Tibial nerve (tissue), 3 donors: ENCODE measurements at regions not wholly inside any gene's neighbourhood (a gene's known extent, or its start where the extent isn't known, plus 50 kb on each side); places are given as distances from the start of the nearest gene placed in this dataset.

Experiments
- CTCF ChIP-seq, 5 experiments: fragments of 200-600 bp in 3 of 5; fragments of 450-650 bp in 2 of 5; sonication (generic) in 3 of 5; IDR thresholded peaks; one replicate each; pipeline ENCODE4 v1.5.1; 2016 to 2019; ENCODE audit warnings: antibody characterized with exemption in 5 of 5, mild to moderate bottlenecking in 3 of 5, moderate library complexity in 2 of 5
- POLR2A ChIP-seq, 2 donors: fragments of 450-650 bp; IDR thresholded peaks; one replicate each; pipeline ENCODE4 v1.6.1; 2017; ENCODE audit warnings: antibody characterized with exemption in 2 of 2, mild to moderate bottlenecking in 2 of 2, moderate library complexity in 2 of 2

DNA sequence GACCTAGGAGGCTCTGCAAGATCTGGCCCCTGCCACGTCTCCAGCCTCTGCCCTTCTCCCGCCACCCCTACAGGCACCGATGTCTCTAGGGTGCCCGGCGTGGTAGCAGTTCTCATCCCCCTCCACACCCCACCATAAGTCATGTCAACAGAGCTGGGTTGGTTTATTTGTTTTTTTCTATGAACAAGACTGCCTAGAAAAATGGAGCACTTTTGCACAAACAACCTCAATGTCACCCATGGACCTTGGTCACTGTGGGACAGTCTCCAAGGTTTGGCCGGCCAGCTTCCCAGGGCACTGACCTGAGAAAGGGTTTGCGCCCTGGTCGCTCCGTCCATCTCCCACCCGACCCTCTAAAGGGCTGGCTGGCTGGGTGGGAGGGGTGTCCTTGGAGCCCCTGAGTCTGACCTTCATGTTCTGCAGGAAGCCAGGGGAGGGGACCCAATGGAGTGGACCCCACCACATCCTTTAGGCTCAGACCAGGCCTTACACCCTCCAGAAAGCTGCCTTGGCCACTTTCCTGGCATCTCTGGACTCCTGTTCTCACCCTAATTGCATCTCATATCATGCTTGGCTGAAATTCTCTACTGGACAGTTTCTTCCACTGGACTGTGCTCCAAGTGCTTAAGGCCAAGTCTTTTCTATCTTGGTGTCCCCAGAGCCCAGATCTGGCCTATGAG lies 104.8 kb upstream of the PTPN1 start:
- TF ChIP-seq CTCF (IDR thresholded peaks at IDR 0.05) = no peak
- TF ChIP-seq POLR2A (IDR thresholded peaks at IDR 0.05) = no peak
